Osteoblast (primary cell): ENCODE measurements at regions not wholly inside any gene's neighbourhood (a gene's known extent, or its start where the extent isn't known, plus 50 kb on each side); places are given as distances from the start of the nearest gene placed in this dataset.

Source experiments
- DNase-seq: peaks from one replicate; pipeline ENCODE4 v3.0.0; 2011; ENCODE audit warnings: low spot score, mixed read lengths; ENCODE audit not compliant: insufficient read length; ENCODE audit errors: missing footprints
- H2AFZ ChIP-seq: 2 replicates; pipeline ENCODE4 v1.6.0; 2011; ENCODE audit warnings: mild to moderate bottlenecking, low read length
- H3K27ac ChIP-seq: 2 replicates; pipeline ENCODE4 v1.5.1; 2011; ENCODE audit warnings: mild to moderate bottlenecking, low read depth, low read length, moderate library complexity
- H3K27me3 ChIP-seq: 2 replicates; pipeline ENCODE4 v1.6.0; 2012; ENCODE audit warnings: mild to moderate bottlenecking, control low read depth, inconsistent platforms, low read length, moderate library complexity; ENCODE audit not compliant: insufficient read depth
- H3K36me3 ChIP-seq: 2 replicates; pipeline ENCODE4 v1.5.1; 2011; ENCODE audit warnings: mild to moderate bottlenecking, low read length, control low read depth, moderate library complexity; ENCODE audit not compliant: insufficient read depth
- H3K4me1 ChIP-seq: 2 replicates; pipeline ENCODE4 v1.5.1; 2011; ENCODE audit warnings: mild to moderate bottlenecking, low read length, control low read depth, moderate library complexity; ENCODE audit not compliant: insufficient read depth
- H3K4me2 ChIP-seq: 2 replicates; pipeline ENCODE4 v1.6.0; 2011; ENCODE audit warnings: mild to moderate bottlenecking, low read length; ENCODE audit not compliant: insufficient read depth
- H3K4me3 ChIP-seq: fragments of 200-600 bp; sonication (generic); 3 replicates; pipeline ENCODE4 v1.5.1; 2012; ENCODE audit warnings: mild to moderate bottlenecking, low read length, inconsistent platforms; ENCODE audit not compliant: insufficient read depth
- H3K79me2 ChIP-seq: 2 replicates; pipeline ENCODE4 v1.6.0; 2012; ENCODE audit warnings: mild to moderate bottlenecking, low read length, control low read depth, inconsistent platforms; ENCODE audit not compliant: insufficient read depth
- H3K9me3 ChIP-seq: 2 replicates; pipeline ENCODE4 v1.5.1; 2011; ENCODE audit warnings: low read depth, low read length, control low read depth
- H4K20me1 ChIP-seq: 2 replicates; pipeline ENCODE4 v1.6.0; 2012; ENCODE audit warnings: mild to moderate bottlenecking, low read length, control low read depth; ENCODE audit not compliant: insufficient read depth
- TF ChIP-seq, protein P1 (sequence below): IDR thresholded peaks from 2 replicates; pipeline ENCODE4 v1.5.1; 2011; ENCODE audit warnings: mild to moderate bottlenecking, low read depth, low read length, moderate library complexity; ENCODE audit errors: extremely low read depth

DNA sequence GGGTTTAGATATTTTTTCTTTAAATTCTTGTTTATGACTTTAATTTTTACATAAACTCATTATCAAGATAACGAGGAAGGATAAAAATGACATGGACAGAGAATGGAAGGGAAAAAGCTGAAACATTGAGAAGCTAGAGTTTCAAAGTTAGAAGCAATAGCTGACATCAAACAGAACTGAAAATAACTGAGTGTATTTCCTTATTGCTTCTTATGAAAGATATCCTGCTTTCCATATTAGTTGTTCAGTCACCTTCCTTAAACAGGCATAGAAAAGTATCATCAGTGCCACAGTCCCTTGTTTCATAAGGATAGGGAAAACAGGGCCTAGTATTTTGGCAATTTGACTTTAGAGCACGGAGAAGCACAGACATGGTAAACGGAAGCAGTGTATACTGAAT lies 460.5 kb upstream of the GHITM start:
- Histone ChIP-seq H3K79me2 (no peaks in the 10 kb centered on the region), H2AFZ (no peak overlapping the region)
- TF ChIP-seq, protein P1, sequence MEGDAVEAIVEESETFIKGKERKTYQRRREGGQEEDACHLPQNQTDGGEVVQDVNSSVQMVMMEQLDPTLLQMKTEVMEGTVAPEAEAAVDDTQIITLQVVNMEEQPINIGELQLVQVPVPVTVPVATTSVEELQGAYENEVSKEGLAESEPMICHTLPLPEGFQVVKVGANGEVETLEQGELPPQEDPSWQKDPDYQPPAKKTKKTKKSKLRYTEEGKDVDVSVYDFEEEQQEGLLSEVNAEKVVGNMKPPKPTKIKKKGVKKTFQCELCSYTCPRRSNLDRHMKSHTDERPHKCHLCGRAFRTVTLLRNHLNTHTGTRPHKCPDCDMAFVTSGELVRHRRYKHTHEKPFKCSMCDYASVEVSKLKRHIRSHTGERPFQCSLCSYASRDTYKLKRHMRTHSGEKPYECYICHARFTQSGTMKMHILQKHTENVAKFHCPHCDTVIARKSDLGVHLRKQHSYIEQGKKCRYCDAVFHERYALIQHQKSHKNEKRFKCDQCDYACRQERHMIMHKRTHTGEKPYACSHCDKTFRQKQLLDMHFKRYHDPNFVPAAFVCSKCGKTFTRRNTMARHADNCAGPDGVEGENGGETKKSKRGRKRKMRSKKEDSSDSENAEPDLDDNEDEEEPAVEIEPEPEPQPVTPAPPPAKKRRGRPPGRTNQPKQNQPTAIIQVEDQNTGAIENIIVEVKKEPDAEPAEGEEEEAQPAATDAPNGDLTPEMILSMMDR = no peak

DNA sequence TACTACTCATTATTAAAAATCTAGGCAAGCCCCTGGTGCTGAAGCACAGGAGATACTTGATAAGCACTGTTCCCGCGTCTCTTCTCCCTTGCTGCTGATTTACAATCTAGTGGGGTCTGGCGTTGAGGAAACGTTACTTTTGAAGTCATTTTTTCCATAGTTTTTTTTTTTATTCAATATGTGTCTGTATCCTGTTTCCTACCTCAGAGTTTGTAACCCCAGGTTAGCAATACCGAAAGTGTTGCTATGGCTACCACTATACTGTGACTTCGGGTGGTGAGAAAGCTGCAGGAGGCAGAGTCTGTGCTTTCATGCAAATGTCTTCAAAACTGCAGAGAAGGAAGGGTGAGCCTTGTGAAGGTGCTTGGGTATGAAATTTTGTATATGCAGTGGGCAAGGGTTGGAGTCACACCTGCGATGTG lies 458.8 kb upstream of the GHITM start:
- H3K4me3 ChIP-seq = no peak overlapping the region
- no peaks in the 10 kb centered on the region for H3K36me3 ChIP-seq
- H3K4me2 ChIP-seq = no peak overlapping the region
- no peak overlapping the region for H2AFZ ChIP-seq
- no peak for DNase-seq
- peaks cover 3% of the 10 kb centered on the region for H3K9me3 ChIP-seq
- no peaks in the 10 kb centered on the region for H3K79me2 ChIP-seq
- no peaks in the 10 kb centered on the region for H4K20me1 ChIP-seq
- TF ChIP-seq, protein P1 = no peak
- no peaks in the 10 kb centered on the region for H3K27me3 ChIP-seq
- no peaks in the 10 kb centered on the region for H3K4me1 ChIP-seq
- no peak overlapping the region for H3K27ac ChIP-seq

More for the DNA sequence above, 460.5 kb upstream of the GHITM start:
- Histone ChIP-seq H3K4me1 (no peaks in the 10 kb centered on the region), H3K27me3 (no peaks in the 10 kb centered on the region), H3K9me3 (peaks cover 3% of the 10 kb centered on the region), H3K4me2 (no peak overlapping the region), H3K4me3 (no peak overlapping the region), H3K36me3 (no peaks in the 10 kb centered on the region), H3K27ac (no peak overlapping the region), H4K20me1 (no peaks in the 10 kb centered on the region)
- no peak for DNase-seq

DNA sequence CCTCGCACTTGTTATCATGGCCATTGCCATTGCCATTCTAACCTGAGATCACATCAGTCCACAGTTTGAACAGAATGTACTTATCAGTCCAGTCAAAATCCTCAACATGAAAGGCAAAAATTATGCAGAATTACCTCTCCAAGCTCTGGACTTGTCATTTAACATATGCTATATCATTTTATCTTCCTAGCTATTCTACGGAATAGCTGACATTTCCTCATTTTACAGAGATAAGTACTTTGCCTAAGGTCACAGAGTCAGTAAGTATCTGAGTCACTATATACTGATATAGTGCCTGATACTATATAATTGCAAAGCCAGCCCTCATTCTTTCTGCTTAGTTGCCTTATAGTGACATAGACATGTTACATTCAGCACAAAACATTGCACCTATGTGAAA lies 456.9 kb upstream of the GHITM start:
- H3K4me1 ChIP-seq = no peaks in the 10 kb centered on the region
- H3K36me3 ChIP-seq = no peaks in the 10 kb centered on the region
- H3K9me3 ChIP-seq = peaks cover 3% of the 10 kb centered on the region
- no peaks in the 10 kb centered on the region for H3K79me2 ChIP-seq
- H3K4me2 ChIP-seq = no peak overlapping the region
- no peak overlapping the region for H3K27ac ChIP-seq
- no peaks in the 10 kb centered on the region for H4K20me1 ChIP-seq
- H3K4me3 ChIP-seq = no peak overlapping the region
- no peak overlapping the region for H2AFZ ChIP-seq
- H3K27me3 ChIP-seq = no peaks in the 10 kb centered on the region
- TF ChIP-seq, protein P1 = no peak
- no peak for DNase-seq

DNA sequence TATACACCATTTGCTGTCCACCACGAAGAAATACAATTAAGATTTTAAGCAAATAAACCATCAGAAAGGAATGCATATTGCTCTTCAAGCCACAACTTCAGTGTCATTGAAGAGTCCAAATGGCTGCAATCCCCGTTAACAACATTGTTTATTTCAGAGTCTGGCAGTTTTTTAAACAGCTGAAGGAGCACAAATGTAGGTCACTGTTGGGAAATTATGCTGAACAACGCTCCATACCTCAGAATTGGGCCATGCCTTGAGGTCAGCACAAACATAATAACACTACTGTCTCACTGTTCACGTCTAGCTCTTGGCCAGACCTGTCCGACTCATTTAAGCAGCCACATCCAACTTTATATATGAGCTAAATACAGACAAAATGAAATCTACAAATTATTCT lies 453.9 kb upstream of the GHITM start:
- TF ChIP-seq, protein P1 = no peak
- Histone ChIP-seq H2AFZ (no peak overlapping the region), H3K27ac (no peak overlapping the region), H3K4me1 (no peaks in the 10 kb centered on the region), H3K27me3 (no peaks in the 10 kb centered on the region), H4K20me1 (no peaks in the 10 kb centered on the region), H3K36me3 (no peaks in the 10 kb centered on the region), H3K9me3 (peaks cover 3% of the 10 kb centered on the region), H3K79me2 (no peaks in the 10 kb centered on the region), H3K4me2 (no peak overlapping the region), H3K4me3 (no peak overlapping the region)
- no peak for DNase-seq
